ENCODE measurements at regions not wholly inside any gene's neighbourhood (a gene's known extent, or its start where the extent isn't known, plus 50 kb on each side); places are given as distances from the start of the nearest gene placed in this dataset.

DNA sequence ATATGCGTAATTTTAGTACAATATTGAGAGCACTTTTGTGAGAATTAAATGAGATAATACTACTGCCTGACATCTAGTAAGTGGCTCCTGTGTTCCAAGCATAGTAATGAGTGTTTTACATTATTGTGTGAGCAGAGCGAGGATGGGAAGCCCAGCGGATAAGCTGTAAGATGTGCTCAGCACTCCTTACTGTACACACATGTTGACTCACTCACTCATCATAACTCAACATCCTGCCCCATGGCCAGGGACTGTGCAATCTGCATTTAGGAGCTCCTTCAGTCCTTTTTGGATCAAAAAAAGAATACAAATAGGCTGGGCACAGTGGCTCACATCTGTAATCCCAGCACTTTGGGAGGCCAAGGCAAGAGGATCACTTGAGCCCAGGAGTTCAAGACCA, 72.9 kb upstream of the NEBL start (continued):
- TF ChIP-seq JUND (IDR thresholded peaks at IDR 0.05; ENCODE audit: low read length), result no peak
- no peak for TF ChIP-seq SUZ12 (IDR thresholded peaks at IDR 0.05; ENCODE audit: low read length)
